ENCODE measurements at regions not wholly inside any gene's neighbourhood (a gene's known extent, or its start where the extent isn't known, plus 50 kb on each side); places are given as distances from the start of the nearest gene placed in this dataset.

GRCh38 chr2:71901466-71901865, 246.2 kb downstream of the CYP26B1 start:
- Histone ChIP-seq H3K4me3 (ENCODE audit: low read depth, low read length, poor library complexity, severe bottlenecking) (no peak overlapping the region), H3K9me3 (ENCODE audit: low read depth, low read length, poor library complexity, severe bottlenecking) (no peaks in the 10 kb centered on the region), H3K27me3 (replicated peaks; ENCODE audit: insufficient read depth, low read depth, low read length, poor library complexity) (no peaks in the 10 kb centered on the region), H3K36me3 (ENCODE audit: insufficient read depth, low read length, poor library complexity, severe bottlenecking) (no peaks in the 10 kb centered on the region), H3K4me1 (ENCODE audit: insufficient read depth, low read length, poor library complexity, severe bottlenecking) (no peaks in the 10 kb centered on the region), H3K27ac (ENCODE audit: low read depth, low read length, poor library complexity, severe bottlenecking) (no peak overlapping the region)
- TF ChIP-seq EZH2 (IDR thresholded peaks at IDR 0.05; ENCODE audit: borderline replicate concordance, low read depth, low read length, poor library complexity, severe bottlenecking) = no peak
- no peak for TF ChIP-seq CTCF (conservative IDR thresholded peaks at IDR 0.05; ENCODE audit: low read depth, low read length)
- POLR2A ChIA-PET (ENCODE audit: low non-redundant PET) = no interaction called here
- no TSS peak for BruUV-seq (replicated peaks)
- CTCF ChIA-PET = no interaction called here
- no peak for DNase-seq (ENCODE audit: low spot score)
- intact Hi-C loops (cut with micrococcal nuclease; ENCODE audit: unreplicated experiment) = no loop called here

GRCh38 chr2:71898851-71899681, 248.6 kb downstream of the CYP26B1 start:
- H3K27ac ChIP-seq (ENCODE audit: low read depth, low read length, poor library complexity, severe bottlenecking) = no peak overlapping the region
- ChIA-PET CTCF (no interaction called here), POLR2A (ENCODE audit: low non-redundant PET) (no interaction called here)
- H3K4me3 ChIP-seq (ENCODE audit: low read depth, low read length, poor library complexity, severe bottlenecking) = no peak overlapping the region
- intact Hi-C loops (cut with micrococcal nuclease; ENCODE audit: unreplicated experiment) = no loop called here
- H3K4me1 ChIP-seq (ENCODE audit: insufficient read depth, low read length, poor library complexity, severe bottlenecking) = no peaks in the 10 kb centered on the region
- no TSS peak for BruUV-seq (replicated peaks)
- no peaks in the 10 kb centered on the region for H3K9me3 ChIP-seq (ENCODE audit: low read depth, low read length, poor library complexity, severe bottlenecking)
- no peaks in the 10 kb centered on the region for H3K27me3 ChIP-seq (replicated peaks; ENCODE audit: insufficient read depth, low read depth, low read length, poor library complexity)
- no peaks in the 10 kb centered on the region for H3K36me3 ChIP-seq (ENCODE audit: insufficient read depth, low read length, poor library complexity, severe bottlenecking)
- TF ChIP-seq EZH2 (IDR thresholded peaks at IDR 0.05; ENCODE audit: borderline replicate concordance, low read depth, low read length, poor library complexity, severe bottlenecking) (no peak), CTCF (conservative IDR thresholded peaks at IDR 0.05; ENCODE audit: low read depth, low read length) (no peak)
- DNase-seq (ENCODE audit: low spot score) = no peak

GRCh38 chr2:71898375-71898774, 249.3 kb downstream of the CYP26B1 start:
- ChIA-PET POLR2A (ENCODE audit: low non-redundant PET) (no interaction called here), CTCF (no interaction called here)
- Histone ChIP-seq H3K27me3 (replicated peaks; ENCODE audit: insufficient read depth, low read depth, low read length, poor library complexity) (no peaks in the 10 kb centered on the region), H3K4me1 (ENCODE audit: insufficient read depth, low read length, poor library complexity, severe bottlenecking) (no peaks in the 10 kb centered on the region), H3K9me3 (ENCODE audit: low read depth, low read length, poor library complexity, severe bottlenecking) (no peaks in the 10 kb centered on the region), H3K27ac (ENCODE audit: low read depth, low read length, poor library complexity, severe bottlenecking) (no peak overlapping the region), H3K4me3 (ENCODE audit: low read depth, low read length, poor library complexity, severe bottlenecking) (no peak overlapping the region), H3K36me3 (ENCODE audit: insufficient read depth, low read length, poor library complexity, severe bottlenecking) (no peaks in the 10 kb centered on the region)
- no peak for DNase-seq (ENCODE audit: low spot score)
- intact Hi-C loops (cut with micrococcal nuclease; ENCODE audit: unreplicated experiment) = no loop called here
- no peak for TF ChIP-seq EZH2 (IDR thresholded peaks at IDR 0.05; ENCODE audit: borderline replicate concordance, low read depth, low read length, poor library complexity, severe bottlenecking)
- no peak for TF ChIP-seq CTCF (conservative IDR thresholded peaks at IDR 0.05; ENCODE audit: low read depth, low read length)
- no TSS peak for BruUV-seq (replicated peaks)

Measured in A673 (cell line).